CD4-positive, alpha-beta T cell treated with Interleukin-17A for 4 hours (primary cell): ENCODE measurements at regions not wholly inside any gene's neighbourhood (a gene's known extent, or its start where the extent isn't known, plus 50 kb on each side); places are given as distances from the start of the nearest gene placed in this dataset.

Experiments
- DNase-seq: peaks from one replicate; pipeline ENCODE4 v3.0.0-alpha.2; 2020; ENCODE audit warnings: mixed read lengths

DNA sequence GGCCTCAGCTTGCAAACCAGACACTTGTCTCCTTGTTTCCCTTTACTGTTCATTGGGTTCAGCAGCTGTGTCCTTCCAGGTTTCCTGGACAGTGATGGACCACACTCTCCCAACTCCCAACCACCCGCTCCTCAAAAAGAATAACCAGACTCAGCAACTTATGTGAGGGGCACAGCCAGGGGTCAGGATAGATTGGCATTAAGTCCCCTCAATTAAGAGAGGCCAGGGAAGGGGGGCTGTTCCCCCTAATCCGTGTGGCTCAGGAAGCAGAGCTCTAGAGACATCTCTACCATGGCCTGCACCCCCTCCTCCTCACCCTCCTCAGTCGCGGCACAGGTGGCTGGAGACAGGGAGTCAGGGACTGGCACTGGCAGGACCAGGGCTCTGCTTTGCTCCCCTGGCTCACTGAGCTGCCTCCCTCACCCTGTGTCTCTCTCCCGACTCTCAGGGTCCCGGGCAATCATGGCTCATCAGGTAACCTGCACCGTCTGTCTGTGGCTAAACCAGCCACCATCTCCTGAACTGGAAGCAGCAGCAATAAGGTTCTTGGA lies 111.7 kb downstream of the ZNF280B start:
- no peak for DNase-seq

DNA sequence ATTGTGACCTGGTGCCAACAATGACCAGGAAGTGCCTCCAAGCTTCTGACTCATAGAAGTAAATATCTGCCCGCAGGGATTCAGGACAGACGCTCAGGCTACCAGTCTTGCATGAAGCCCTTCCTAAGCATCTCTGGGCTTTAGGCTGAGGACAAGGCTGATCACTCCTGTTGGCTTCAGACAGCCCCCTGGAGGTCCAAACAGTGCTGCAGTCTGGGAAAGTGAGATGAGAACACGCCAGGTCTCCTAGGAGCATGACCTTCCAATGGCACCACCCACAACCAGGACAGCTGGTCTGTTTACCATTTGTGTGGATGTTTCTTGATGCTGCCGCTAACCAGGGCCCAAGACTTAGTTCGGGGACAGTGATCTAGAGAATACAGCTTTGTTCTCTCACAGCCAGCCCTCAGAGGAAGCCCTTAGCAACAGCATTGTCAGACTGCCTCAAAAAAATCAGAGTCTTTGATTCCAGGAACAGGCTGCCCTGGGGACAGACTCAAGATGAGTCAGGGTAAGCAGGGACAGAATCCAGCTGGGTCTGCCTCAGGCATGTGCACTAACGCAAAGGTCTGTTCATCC lies 111.2 kb downstream of the ZNF280B start:
- no peak for DNase-seq

DNA sequence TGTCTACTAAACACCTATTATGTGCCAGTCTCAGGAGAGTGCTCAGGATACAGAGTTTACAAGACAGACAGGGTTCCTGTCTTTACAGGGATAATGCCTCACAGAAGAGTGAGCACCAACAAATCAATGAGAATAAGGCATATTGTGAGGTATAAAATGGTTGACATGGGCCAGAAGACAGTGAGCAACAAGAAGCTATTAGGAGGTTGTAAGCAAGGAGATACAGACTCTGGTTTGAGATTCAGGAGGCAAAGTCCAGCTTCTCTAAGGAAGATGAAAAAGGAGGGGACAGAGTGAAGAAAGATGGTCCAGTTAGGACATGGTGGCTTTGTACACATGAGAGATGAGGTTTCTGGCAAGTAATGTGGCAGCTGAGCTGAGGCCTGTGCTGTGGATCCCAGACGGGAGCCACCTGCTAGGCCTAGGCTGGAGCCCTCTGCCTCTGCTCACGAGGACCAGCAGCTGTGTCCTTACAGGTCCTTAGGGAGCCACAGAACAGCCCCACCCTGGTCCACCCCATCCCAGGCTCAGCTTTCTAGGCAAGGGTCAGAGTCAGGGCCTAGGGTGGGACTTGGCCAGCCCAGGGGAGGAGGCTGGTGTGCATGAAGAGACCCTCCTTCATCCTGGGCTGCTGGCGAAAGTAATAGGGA lies 110.5 kb downstream of the ZNF280B start:
- no peak for DNase-seq

DNA sequence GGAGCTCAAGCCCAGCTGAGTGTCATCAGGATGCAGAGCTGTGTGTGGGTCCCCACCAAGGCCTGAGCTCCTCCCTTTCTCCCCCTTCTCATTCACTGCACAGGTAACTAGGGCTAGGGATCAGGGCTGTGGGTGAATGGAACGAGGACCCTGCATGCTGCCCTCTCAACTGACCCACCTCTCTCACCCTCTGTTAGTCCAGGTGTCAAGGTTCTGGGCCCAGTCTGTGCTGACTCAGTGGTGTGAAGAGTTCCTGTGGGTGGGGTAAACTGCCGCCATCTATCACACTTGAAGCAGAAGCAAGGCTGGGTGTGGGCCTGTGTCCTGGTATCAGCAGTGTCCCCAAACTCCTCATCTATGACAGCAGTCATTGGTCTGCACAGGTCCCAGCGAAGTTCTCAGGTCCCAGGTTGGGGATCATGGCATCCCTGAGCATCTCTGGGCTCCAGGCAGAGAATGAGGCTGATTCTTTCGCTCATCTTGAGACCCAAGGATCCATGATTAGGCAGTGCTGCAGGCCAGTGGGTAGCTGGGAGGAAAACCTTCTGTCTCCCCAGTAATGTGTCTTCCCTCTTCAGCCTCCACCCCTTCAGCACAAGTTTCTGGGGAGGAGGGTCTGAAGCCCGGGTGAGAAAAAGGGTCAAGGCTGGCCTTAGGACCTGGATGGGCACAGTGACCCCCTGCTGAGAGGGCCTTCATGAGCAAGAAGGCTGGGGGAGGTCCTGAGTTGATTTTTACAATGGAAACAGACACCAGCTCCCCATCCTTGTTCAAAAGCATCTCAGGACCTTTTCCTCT lies 109.8 kb downstream of the ZNF280B start:
- no peak for DNase-seq

DNA sequence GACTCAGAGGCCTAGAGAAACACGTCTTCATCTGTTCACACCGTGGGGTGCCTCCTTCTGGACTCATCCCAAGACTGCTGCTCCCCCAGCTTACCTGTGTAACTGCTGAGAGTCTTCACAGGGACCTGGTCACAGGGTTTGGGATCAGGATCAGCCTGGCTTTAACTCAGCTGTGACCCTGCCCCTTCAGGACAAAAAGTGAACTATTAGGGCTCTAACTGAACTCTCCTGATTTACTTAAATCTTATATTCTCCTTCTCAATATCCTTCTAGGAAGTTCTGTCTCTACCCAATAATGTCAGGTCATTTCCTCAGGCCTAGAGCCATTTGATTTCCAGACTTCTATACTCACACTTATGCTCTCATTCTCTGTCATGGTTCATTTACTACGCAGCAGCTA lies 108.4 kb downstream of the ZNF280B start:
- no peak for DNase-seq

DNA sequence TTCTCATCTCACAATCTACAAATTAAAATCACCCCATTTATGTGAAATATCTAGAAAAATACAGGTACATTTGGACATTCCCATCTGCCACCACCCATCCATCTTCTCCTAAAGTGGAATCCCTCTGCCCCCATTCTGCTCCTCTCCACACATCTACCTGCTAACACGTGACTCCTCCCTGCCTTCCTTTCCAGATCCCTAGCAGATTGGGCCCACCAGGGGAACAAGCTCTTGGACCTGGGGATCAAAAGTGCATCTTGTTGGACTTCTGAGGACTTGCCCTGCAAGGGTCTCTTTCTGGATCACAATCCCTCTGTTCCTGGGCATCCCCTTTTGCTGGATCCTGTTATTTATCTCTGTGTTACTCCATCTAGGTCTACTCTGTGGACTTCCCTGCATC lies 107.6 kb downstream of the ZNF280B start:
- no peak for DNase-seq

DNA sequence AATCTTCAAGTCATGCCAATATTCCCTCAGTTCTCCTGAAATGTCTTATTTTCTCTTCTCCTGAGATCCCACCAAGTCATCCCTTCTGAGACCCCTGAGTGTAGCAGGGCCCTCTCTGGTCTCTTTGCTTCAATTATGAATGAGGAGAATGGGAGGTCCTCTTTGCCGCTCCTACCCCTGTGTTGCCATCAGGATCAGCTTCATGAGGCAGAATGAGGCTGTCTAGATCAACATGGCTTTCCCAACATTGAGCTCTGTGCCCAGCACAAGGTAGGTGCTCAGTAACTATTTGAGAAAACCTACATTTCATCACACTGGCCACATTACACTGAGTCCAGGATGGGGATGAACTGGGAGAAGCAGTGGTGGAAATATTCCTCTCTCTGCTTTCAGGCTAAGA lies 107.2 kb downstream of the ZNF280B start:
- DNase-seq, result no peak

DNA sequence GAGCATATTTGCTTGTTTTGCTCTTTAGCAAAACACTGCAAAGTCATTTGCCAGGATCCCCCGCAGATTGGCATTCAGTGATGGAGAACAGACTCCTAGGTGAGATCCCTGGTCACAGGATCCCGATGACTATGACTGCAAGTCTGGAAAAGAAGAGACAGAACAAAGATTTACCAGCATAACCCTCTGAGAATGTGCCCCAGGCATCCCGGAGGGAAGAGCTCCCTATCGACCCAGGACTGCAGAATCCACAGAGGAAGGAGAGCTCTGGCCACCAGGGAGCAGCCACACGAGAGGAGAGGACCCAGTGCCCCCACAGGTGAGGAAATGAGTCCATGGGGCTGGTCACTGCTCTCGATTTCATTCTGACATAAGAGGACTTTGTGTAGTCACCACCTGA lies 105.2 kb downstream of the ZNF280B start:
- no peak for DNase-seq

DNA sequence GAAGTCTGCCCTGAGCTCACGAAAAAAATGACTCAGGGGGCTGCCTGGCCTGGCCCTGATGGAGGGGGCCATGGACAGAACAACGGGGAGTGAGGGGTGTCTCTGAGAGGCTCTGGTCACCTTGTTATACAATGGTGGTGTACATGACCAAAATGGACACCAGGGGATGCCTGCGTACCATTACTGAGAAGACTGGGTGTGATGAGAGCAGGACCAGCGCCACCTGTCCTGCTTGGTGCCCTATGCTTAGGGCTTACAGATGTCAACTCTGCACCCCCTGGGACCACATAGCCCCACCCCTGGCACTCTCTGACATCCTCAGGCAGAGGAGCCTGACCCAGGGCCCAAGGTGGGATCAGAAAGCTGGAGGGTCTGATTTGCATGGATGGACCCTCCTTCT lies 104.8 kb downstream of the ZNF280B start:
- no peak for DNase-seq

DNA sequence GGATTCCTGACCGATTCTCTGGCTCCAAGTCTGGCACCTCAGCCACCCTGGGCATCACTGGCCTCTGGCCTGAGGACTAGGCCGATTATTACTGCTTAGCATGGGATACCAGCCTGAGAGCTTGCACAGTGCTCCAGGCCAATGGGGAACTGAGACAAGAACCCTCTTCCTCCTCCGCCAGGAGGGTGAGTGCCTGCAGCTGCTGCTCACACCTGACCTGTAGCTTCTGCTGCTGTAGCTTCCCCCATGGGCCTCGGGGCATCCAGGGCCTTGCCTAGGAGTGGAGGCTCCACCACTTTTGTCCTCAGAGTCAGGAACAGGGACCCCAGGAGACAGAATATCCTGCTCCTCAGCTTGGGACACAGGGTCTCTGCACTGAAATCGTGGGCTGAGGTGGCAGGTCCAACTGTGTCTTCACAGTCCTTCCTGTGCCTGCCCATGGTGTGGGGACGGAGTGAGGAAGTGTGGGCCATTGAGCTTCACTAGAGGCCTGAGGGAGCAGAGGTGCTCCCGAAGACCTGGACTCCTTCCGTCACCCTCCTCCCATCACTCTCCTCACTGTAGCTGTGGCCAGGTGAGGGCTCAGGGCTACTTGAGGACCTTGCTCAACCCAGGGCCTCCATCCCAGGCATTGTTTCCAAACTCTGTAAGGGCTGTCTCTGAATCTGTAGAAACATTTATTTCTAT lies 103.8 kb downstream of the ZNF280B start:
- DNase-seq, result no peak

DNA sequence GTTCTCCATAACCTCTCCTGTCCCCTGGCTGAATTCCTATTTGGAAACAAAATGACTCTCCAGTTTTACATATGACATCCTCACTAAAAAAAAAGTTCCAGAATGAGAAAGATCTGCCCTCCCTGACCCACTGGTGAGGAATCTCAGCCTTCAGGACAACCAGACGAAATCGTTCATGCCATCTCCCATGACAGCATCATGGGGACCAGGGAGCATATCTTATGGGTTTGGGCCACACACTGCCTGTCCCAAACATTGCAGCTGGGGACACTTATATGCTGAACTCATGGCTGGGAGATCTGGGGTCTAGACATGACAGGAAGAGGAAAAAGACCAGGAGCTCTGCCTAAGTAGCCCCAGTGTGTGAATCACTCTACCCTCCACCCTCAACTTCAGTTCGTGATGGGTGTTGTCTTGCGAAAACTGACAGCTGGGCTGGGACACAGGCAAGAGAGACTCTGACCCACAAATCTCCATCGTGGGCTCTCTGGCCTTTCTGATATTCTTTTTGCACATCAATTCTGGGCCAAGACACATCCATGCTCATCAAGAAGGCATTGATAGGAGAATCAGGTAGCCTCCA lies 102.0 kb downstream of the ZNF280B start:
- no peak for DNase-seq

DNA sequence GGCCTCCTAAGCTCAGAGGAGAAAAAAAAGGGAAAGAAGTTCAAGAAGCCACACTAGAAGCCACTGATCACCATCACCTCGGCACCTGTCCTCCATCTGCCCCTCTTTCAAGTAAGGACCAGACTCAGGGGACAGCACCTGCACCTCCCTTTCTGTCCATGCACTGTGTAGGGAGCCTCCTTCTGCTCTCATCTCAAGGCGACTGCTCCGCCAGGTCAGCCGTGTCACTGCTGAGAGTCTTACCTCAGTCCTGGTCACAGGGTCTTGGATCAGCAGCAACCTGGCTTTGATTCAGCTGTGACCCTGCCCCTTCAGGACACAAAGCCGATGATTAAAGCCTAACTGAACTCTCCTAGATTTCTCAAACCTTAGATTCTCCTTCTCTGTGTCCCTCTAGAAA lies 101.5 kb downstream of the ZNF280B start:
- DNase-seq, result no peak

DNA sequence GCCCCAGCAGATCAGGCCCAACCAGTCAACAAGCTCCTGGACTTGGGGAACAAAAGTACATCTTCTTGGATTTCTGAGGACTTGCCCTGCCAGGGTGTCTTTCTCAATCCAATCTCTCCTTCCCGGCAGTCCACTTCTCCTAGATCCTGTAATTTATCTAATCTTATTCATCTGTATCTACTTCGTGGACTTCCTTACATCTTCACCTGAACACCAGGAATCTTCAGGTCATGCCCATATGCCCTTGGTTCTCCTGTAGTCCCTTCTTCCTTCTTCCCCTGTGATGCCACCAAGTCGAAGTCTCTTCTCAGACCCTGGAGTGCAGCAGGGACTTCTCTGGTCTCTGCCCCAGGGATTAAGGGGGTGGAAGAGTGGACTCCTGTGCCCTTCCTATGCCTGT lies 100.3 kb downstream of the ZNF280B start:
- no peak for DNase-seq

DNA sequence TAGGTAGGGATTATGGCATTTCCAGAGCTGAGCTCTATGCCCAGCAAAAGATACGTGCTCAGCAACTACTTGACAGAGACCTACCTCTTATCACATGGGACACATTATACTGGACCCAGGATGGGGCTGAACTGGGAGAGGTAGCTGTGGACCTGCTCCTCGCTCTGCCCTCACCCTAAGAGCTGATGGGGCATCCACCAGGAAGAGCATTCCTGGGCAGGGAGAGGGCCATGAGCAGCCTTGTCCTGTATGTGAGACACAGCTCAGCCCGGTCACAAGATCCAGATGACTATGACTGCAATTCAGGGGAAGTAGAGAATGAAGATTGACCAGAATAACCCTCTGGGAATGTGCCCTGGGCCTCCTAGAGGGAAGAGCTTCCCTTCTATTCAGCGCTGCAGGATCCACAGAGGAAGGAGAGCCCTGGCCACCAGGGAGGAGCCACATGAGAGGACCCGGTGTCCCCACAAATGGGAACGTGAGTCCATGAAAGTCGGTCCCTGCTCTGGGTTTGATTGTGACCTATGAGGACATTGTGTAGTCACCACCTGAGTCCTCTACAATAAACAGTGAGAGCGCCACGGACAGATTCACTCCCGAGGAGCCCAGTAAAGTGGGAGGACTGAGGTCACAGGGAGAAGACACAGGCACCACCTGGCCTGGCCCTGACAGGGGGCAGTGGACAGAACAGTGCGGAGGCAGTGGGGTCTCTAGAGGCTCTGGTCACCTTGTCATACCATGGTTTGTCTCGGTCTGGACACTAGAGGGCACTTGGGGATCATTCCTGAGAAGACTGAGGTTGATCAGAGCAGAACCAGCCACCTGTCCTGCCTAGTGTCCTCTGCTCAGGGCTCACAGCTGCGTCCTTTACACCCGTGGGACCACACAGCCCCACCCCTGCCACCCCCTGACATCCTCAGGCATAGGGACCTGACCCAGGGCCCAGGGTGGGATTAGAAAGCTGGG lies 99.5 kb downstream of the ZNF280B start:
- no peak for DNase-seq

DNA sequence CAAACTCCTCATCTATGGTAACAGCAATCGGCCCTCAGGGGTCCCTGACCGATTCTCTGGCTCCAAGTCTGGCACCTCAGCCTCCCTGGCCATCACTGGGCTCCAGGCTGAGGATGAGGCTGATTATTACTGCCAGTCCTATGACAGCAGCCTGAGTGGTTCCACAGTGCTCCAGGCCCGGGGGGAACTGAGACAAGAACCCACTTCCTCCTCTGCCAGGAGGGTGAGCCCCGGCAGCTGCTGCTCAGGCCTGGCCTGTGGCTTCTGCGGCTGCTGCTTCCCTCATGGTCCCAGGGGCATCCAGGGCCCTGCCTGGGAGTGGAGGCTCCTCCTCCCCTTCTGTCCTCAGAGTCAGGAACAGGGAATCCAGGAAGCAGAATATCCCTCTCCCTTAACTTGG lies 98.4 kb downstream of the ZNF280B start:
- no peak for DNase-seq

DNA sequence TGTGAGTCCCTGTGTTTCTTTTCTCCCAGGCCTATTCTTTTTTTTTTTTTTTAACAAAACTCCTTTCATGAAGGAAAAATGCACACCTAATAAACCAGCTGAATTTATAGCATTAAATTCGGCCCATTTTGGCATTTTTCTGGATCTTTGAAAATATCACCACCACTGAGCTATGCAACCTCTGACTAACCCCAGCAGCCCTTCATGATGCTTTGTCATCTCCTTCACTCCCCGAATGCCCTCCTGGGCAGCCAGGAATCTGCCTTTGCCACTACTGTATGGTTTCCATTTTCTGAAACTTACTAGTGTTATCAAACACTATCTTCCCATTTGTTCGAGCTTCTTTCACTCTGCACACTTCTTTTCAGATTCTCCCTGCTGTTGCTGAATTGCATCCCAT lies 97.9 kb downstream of the ZNF280B start:
- no peak for DNase-seq

DNA sequence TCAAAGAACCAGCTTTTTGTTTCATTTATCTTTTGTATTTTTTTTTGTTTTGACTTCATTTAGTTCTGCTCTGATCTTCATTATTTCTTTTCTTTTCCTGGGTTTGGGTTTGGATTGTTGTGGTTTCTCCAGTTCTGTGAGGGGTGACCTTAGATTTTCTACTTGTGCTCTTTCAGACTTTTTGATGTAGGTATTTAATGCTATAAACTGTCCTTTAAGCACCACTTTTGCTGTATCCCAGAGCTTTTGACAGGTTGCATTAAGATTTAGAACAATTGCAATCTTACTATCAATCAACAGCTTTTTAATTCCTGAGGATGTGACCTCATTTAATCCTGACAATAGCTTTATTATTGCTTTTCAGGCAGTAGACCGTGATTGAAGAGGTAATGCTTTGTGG lies 94.3 kb downstream of the ZNF280B start:
- no peak for DNase-seq

DNA sequence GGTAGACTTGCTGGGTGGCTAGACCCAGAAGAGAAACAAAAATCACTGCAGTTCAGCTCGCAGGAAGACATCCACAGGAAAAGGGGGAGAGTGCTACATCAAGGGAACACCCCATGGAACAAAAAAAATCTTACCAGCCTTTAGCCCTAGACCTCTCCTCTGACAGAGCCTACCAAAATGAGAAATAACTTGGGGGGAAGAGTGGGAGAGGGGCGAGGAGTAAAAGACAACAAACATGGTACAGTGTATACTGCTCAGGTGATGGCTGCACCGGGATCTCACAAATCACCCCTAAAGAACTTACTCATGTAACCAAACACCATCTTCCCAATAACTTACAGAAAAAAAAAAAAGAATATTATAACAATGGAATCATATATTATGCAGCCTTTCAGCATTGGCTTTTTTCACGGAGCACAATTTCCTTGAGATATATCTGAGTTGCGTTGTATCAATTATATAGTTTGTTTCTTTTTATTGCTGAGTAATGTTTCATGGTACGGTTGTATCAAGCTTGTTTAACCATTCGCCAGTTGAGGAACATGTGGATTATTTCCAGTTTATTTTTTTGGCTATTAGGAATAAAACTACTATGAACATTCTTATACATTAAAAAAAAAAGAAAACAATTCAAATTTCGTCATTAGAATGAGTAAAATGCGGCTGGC lies 90.9 kb downstream of the ZNF280B start:
- DNase-seq, result no peak

DNA sequence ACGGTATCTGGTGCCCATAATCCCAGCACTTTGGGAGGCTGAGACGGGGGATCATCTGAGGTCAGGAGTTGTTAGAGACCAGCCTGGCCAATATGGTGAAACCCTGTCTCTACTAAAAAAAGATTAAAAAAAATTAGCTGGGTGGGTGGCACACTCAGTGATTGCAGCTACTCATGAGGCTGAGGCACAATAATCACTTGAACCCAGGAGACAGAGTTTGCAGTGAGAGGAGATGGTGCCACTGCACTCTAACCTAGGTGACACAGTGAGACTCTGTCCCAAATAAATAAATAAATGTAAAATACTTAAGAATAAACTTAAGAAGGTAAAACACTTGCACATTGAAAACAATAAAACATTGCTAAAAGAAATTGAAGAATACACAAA lies 90.4 kb downstream of the ZNF280B start:
- no peak for DNase-seq

DNA sequence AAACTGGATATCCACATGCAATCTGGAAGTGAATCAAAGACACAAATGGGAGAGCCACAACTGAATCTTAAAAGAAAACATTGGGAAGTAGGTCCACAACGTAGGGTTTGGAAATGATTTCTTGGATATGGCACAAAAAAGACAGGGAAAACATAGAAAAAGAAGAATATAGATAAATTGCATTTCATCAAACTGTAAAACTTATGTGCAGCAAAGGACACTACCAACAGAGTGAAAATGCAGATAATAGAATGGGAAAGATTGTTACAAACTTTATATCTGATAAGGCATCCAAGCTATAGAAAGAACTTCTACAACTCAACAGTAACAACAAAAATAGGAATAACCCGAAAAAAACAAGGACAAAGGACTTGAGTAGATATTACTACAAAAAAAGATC lies 89.6 kb downstream of the ZNF280B start:
- no peak for DNase-seq

DNA sequence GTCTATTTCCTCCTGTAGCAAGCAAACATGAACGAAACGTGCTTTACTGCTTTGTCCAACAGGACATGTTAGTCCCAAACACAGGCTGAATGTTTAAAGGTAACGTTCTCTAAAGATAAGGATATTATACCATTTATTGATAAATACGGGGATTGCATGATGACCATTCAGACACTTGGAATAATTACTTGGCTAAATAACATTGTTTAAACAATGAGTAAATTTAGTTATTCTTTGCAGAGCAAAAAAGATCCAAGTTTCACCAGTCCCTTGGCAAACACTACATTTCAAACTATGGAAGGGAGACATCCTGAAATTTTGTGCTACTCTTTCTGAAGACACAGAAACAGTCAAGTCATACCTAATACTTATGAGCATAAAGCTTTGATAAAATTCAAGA lies 88.0 kb downstream of the ZNF280B start:
- no peak for DNase-seq
